Hepatic stellate cell (primary cell): ENCODE measurements at regions not wholly inside any gene's neighbourhood (a gene's known extent, or its start where the extent isn't known, plus 50 kb on each side); places are given as distances from the start of the nearest gene placed in this dataset.
"Not testable (repeated sequence)": the region's sequence is repeated elsewhere in the genome, so short reads cannot be mapped to it uniquely, and the experiment has no call there.

ENCODE experiments used
- DNase-seq: peaks from one replicate; pipeline ENCODE4 v3.0.0; 2011; ENCODE audit warnings: low spot score

- no peak for DNase-seq
These were observed 161.1 kb upstream of the OLIG3 start for GRCh38 chr6:137655291-137655690.

DNA sequence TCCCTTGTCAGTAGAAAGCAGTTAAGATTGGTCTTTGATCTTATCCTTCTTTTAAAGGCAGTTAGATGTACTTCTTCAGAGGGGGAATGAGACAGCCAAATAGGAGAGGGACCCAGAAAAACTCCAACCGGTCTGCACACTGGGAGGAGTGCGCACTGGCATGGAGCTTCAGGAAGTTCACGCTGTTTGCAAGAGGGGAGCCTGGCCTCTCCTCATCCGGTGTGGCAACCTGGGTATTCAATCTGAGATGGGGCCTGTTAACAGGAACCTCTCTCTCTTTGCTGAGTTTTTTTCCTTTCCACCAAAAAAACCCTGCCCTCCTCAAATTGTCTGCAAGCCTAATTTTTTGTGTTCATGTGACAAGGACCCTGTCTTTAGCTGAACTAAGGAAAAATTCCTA, 162.5 kb upstream of the OLIG3 start:
- DNase-seq, result no peak

DNA sequence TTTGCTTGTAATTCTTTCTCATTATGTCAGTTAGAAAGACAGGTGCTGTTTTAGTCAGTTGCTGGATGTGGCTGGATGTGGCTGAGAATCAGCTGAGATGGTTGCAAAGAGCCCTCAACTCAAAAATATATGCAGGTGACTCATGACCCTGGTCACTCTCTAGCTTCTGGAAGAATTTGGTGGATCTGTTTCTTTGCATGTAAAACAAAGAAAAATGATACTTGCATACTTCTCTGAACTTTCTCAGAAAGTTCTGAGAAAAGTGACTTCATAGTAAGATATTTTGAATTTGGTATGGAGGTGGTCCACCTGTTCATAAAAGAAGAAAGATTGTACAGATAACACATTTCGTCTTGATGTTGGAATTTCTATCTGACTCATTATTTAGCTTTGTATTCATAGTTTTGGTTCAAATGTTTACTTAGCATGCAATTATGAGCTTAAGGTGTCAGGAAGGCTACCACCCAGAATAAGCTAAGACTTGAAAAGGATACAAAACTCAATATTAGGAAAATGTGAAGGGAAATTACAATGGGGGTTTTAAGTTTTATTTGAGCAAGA, 163.2 kb upstream of the OLIG3 start:
- DNase-seq, result no peak

DNA sequence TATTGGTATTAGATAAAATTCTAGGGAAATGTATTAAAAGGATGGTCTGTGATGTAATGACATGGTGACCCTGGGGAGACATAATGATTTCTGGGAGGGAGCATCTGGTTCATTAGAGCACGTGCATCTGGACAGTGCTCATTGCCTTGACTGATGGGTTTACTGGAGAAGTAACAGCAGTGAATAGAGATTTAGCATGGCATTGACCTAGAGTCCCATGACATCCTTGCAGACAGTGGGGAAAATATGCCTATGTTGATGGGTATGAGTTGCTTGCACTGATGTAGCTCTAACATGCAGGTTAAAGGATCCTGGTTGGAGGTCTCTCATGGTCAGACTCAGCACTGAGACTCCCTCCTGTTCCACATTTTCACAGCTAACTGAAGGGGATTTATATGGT, 164.1 kb upstream of the OLIG3 start:
- no peak for DNase-seq

DNA sequence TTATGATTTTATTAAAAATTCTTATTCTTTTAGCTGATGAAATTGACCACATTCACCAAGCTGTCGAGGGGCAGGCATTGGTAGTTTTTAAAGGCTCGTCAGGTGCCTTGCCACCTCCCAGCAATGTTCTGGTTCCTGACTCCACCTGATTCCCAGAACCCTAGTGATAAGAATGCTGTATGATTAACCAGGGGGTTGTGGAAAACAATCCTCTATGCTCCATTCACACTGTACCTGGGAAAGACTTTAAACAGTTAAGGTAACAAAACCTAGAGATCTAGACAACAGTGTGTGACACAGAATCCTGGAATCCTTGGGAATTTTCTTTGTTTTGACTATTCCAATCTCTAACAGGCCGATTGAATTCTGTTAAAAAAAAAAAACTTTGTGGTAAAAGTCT, 165.7 kb upstream of the OLIG3 start:
- no peak for DNase-seq

GRCh38 chr6:137660296-137660731, 166.1 kb upstream of the OLIG3 start:
- no peak for DNase-seq

DNA sequence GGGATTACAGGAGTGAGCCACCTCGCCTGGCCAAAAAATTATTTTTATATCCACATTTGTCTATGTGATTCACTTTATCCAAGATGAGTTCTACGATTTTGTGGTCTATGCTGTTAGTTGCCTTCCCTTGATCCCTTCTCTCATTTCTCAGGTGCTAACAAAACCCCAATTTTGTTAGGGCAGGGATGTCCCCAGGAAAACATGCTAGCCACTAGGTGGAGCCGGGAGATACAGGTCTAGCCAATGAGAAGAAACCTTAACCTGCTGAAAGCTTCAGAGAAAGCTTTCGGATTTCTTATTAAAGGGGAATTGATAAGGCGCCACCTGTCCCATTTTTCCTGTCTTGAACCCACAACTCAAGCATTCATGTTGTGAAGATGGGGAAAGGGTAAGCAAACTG, 167.4 kb upstream of the OLIG3 start:
- peak; percentile 15 for DNase-seq

DNA sequence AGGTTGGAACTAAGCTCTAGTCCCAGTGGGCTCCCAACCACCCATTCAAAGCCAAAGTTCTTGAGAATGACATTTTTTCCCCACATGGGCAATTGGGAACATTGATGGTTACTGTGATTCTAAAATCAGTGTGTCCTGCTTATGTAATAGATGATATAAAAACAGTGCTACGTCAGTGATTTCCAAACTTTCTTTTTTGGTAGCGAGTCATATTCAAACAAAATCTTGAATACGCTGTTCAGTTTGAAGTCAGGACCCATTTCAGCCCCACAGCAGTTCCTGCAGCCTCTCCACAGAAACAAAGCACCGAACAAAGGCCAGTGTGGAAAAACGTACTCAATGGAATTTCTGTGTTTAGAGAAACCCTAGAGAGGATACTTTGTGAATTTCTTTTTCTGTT, 170.0 kb upstream of the OLIG3 start:
- DNase-seq, result no peak

DNA sequence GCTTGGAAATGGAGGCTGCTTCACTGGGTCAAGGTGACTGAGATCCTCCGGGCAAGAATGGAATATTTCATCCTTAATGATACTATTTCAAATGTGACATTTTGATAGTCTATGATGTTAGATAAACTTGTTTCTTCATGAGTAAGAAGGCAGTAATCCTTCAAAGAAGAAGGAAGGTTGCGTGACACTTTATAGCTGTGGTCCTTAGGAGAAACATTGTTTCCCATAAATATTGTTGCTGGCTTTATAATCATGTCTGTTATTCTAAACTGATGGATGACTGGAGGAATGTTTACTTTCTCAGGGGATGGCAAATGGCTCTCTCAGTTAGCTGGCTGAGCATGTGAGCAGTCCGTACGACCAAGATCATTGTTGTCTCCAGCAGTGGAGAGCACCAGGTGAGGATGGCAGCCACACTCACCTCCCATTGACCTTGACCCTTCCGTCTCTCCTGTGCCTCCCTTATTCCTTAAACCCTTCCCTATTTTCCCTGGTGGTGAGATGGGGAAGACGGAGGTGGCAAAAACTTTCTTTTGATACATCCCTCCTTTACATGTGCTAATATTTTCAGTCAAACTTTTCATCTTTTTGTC, 171.2 kb upstream of the OLIG3 start:
- DNase-seq, result no peak

DNA sequence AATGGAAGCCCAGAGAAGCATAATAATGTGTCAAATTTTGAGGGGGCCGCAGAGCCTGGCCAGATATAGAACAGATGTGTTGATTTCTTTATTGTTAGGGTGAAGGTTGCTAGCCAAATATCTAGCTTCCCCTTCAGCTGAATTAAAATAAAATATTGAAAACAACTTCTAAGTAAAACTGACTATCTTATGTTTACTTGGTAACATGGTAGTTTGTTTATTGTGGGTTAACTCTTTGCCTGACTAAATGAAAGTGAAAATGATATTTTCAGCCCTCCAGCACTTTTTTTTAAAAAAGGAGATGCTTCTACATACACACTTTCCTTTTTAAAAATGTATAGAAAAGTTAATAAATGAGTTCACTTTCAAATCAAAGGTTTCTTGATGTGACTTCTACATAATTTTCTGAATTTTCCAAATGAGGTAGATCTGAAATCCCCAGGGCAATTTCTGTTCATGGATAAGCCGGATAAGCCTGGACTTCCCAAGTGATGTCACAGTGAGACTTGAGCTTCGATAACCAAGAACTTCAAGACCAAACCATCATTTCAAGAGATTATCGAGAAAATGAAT, 172.1 kb upstream of the OLIG3 start:
- DNase-seq, result no peak

DNA sequence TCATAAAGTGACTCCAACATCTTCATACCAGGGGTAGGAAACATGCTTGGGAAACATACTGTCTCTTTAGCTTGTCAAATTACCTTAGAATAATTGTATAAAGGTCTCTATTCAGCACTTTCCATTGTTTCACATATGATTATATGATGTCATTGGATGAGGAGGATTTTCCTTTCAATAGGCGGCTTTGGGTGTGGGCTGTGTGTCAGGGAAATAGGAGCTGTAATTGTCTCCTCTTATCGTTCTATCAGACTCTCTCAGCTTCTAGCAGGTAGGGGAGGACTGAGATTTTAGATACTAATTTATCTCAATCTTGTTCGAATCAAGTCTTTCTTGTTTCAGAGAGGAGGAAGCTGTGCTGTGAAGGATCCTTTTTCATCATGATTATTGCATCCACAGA, 179.4 kb upstream of the OLIG3 start:
- DNase-seq, result no peak

DNA sequence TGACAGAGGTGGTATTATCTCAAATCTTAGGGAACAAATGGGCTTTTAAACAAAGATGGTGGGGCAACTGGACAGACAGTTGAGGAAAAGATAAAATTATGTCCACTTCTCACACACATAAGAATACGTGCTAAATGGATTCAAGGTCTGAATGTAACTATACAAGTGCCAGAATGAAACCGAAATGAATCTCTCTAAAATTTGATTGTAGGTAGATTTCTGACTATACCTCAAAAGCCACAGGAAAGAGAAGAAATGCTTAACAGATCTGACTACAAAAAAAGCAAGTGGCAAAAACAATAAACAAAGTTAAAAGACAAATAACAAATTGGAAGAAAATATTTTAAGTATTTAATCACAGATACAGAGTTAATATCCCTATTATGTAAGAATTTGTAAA, 182.7 kb upstream of the OLIG3 start:
- no peak for DNase-seq

GRCh38 chr6:137677709-137678108, 183.5 kb upstream of the OLIG3 start:
- DNase-seq, result no peak

GRCh38 chr6:137678451-137678850, 184.3 kb upstream of the OLIG3 start:
- DNase-seq, result no peak

- no peak for DNase-seq
These were observed 186.2 kb upstream of the TNFAIP3 start for GRCh38 chr6:137680705-137681346.

DNA sequence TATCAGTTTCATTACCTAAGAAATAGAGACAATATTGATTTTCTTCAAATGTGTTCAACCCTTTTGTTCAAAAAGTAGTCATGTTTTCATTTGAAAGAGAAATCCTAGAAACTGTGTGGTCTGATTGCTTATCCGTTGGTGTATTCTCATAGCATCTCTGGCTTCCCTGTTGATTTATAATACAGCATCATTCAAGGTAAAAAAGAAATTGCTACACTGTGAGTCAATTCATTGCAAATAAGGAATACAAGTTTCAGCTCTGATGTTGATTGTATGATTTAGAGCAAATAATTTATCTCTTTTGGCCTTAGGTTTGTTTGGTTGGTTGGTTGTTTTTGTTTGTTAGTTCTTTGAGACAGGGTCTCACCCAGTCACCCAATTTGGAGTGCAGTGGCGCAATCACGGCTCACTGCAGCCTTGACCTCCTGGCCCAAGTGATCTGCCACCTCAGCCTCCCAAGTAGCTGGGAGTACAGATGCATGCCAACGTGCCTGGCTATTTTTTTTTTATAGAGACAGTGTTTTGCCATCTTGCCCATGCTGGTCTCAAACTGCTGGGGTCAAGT, 185.5 kb upstream of the TNFAIP3 start:
- DNase-seq, result no peak

DNA sequence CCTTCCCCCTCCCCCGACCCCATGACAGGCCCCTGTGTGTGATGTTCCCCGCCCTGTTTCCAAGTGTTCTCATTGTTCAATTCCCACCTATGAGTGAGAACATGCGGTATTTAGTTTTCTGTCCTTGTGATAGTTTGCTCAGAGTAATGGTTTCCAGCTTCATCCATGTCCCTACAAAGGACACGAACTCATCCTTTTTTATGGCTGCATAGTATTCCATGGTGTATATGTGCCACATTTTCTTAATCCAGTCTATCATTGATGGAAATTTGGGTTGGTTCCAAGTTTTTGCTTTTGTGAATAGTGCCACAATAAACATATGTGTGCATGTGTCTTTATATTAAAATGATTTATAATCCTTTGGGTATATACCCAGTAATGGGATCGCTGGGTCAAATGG, 184.4 kb upstream of the TNFAIP3 start:
- not testable (repeated sequence) for DNase-seq

- no peak for DNase-seq
These were observed 183.1 kb upstream of the TNFAIP3 start for GRCh38 chr6:137683916-137684315.

- no peak for DNase-seq
These were observed 181.2 kb upstream of the TNFAIP3 start for GRCh38 chr6:137685798-137686375.

DNA sequence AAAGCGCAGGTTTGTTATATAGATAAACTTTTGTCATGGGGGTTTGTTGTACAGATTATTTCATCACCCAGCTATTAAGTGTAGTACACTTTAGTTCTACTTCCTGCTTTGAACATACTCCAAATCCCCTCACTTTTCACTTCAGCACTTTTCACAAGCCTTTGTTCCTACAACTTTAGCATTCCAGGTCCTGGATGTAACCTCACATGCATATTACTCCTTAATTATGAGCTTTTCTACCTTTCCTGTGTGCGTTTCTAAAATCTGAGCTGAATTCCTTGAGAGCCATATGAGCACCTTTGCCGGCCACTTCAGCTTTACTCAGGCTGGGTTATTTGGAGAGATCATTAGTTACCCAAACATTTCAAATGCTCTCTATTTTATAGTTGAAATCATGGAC, 179.2 kb upstream of the TNFAIP3 start:
- DNase-seq, result no peak

- DNase-seq, result no peak
These were observed 178.7 kb upstream of the TNFAIP3 start for GRCh38 chr6:137688230-137688971.

GRCh38 chr6:137689377-137689776, 177.7 kb upstream of the TNFAIP3 start:
- no peak for DNase-seq
